GM19452 (cell line): ENCODE measurements at regions not wholly inside any gene's neighbourhood (a gene's known extent, or its start where the extent isn't known, plus 50 kb on each side); places are given as distances from the start of the nearest gene placed in this dataset.

Source experiments
- ATAC-seq: cut with Tn5 transposase; IDR thresholded peaks from one replicate; pipeline ENCODE4 v1.9.1; 2021; ENCODE audit not compliant: unreplicated experiment

DNA sequence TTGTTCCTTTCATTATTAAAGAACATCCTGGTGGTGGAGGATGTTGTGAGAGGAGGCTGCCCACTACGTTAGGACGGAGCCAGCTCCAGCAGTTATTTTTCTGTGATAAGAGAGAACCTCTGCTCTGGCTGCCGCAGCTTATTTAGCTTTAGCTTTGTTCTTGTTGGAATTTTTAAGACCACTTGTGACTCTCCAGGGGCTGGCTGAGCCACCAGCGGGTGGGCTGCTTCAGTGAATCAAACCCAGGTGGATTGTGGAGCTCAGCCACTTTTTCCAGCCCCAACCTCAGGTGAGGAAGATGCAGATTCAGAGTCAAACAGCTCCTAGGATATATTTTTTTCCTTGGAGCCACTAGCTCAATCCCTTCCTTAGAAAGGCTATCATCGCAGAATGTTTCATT, 83.1 kb upstream of the CTTNBP2NL start:
- ATAC-seq: no peak

- ATAC-seq: no peak
These were observed 79.6 kb upstream of the CTTNBP2NL start for GRCh38 chr1:112316254-112316913.

GRCh38 chr1:112317140-112317539, 78.9 kb upstream of the CTTNBP2NL start:
- no peak for ATAC-seq

DNA sequence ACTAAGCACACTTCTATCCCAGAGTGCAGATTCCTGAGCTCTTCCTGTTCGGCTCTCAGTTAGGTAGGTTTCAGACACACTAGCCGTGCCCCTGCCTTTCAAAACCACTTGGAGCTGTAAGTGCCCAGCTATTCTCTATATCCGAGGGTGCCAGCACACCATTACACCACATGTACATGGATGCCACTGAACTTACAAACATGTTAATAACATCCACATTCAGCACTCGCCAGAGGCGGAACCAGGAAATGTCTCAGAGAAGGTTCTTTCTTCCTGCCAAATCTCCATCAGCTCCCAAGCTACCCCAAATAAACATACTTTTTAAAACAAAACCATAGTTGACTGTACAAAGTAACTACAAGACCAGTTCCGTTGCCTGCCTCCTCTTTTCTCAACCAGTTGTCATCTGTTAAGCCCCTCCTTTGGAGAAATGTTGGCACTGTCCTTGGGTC, 78.4 kb upstream of the CTTNBP2NL start:
- no peak for ATAC-seq

DNA sequence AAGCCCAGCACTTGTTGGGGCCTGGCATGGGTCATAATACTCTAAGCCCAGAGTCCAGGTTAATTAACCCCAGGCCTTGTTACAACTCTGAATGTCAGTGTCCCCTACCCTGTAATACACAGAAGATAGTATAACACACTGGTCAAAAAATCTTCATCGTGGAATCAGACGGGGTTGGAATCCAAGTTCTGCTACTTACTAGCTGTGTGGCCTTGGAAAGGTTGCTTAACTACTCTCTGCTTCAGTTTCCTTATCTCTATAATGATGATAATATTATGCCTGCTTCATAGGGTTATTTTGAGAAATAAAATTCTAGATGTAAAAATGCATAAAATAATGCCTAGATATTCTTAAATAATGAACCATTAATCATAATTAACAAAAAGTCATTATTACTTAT, 77.8 kb upstream of the CTTNBP2NL start:
- ATAC-seq: no peak

GRCh38 chr1:112318698-112319370, 77.2 kb upstream of the CTTNBP2NL start:
- ATAC-seq: no peak

DNA sequence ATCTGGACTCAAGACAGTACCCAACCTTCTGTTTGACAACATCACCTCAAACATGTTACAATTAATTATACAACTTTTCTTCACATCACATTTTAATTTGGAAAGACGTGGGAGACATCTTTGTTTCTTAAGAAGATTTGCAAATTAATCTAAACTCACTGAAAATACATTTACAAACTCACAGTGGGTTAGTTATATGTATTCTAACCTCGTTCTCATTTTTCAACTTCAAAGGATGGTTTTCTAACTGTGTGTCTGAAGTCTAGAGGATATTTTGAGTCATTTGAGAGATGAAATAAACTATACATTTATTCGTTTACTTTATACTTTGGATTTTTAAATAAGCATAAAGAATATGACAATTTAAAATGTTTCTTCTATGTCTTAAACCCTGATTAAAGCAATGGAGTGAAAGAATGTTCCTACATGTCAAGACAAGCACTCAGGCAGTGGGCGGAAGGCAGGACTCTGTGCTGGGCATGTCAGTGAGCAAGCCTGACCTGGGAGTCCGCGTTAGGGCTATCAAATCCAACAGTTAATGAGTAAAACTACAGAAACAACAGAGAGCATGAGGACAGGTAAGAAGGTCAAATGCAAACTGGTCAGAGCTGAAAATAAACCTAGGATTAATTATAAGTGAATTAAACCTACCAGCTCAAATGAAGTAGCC, 76.5 kb upstream of the CTTNBP2NL start:
- no peak for ATAC-seq

- no peak for ATAC-seq
These were observed 76.0 kb upstream of the CTTNBP2NL start for GRCh38 chr1:112320058-112320457.

GRCh38 chr1:112322018-112322417, 74.0 kb upstream of the CTTNBP2NL start:
- ATAC-seq: no peak

- no peak for ATAC-seq
These were observed 72.9 kb upstream of the CTTNBP2NL start for GRCh38 chr1:112322983-112323678.

DNA sequence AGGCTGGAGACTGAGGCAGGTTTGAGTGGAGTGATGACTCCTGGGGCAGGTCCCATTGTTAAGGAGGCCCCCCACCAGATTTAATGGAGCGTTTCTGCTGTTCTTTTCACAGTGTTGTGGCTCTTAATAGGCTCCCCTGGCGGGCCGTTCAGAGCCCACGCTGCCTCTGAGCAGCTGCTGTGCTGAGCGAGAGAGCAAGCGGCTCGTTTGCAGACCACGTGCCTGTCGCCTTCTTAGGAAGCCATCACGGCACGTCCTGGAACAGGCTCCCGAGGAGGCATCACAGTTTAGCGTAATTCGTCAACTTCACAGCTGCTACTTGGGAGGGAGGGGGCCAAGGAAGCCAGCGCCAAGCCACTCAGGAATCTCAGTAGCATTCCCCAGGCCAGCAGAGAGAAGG, 70.5 kb upstream of the CTTNBP2NL start:
- no peak for ATAC-seq

DNA sequence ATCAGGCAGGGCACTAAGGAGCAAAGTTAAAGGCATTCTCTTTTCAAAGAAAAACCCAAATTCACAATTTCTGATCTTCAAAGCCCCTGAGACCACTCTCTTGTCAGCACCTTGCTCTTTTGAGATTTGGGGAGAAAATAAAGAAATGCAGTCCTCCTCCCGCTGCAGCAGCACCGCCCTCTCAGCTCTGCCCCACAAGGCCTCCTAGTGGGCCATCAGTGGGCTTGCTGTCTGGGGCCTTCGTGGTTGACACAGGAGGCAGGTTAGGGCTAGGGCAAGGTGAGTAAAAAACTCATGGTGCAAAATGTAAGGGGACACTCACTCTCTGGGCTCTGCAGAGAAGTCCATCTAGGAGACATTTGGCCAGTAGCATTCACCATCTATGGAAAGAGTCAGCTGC, 67.4 kb upstream of the CTTNBP2NL start:
- ATAC-seq: no peak

GRCh38 chr1:112332176-112333150, 63.6 kb upstream of the CTTNBP2NL start:
- no peak for ATAC-seq

DNA sequence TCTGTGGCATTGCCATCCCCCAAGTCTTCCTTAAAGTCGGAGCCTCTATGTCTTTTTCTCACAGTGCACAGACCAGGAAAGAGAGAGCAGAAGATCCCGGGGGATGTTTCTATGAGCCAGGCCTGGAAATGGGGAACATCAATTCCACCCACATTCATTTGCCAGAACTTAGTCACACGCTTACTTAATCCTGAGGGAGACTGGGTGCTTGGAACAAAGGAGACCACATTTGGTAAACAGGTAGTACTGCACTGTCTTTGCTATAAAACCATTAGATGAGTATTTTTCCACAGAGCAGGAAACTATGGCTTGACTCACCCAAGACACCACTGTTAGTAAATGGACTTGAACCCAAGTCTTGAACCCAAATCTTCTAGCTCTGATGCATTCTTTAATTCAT, 60.7 kb upstream of the CTTNBP2NL start:
- ATAC-seq: no peak

DNA sequence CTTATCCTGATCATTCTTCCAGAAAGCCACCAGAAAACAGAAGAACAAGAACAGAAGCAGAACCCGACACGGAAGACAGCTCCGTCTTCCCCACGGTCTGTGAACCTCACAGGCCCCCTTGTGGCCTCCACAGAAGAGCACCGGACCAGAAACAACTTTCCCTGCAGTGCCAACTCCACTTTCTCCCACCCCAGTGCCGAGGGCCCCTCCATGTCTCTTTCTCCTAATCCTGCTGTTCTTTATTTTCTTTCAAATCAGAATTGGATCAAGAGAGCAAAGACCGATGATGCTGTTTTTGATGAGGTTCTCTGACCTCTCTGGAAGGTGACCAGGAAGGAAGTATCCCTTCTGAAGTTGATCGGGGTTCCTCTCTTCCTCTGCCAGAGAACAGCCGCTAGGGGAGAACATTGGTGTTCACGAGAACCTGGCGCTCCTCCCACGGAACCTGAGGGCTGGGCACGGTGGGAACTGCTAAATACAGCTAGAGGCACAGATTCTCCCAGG, 58.9 kb upstream of the CTTNBP2NL start:
- no peak for ATAC-seq

- ATAC-seq: no peak
These were observed 54.0 kb upstream of the CTTNBP2NL start for GRCh38 chr1:112341986-112342385.

DNA sequence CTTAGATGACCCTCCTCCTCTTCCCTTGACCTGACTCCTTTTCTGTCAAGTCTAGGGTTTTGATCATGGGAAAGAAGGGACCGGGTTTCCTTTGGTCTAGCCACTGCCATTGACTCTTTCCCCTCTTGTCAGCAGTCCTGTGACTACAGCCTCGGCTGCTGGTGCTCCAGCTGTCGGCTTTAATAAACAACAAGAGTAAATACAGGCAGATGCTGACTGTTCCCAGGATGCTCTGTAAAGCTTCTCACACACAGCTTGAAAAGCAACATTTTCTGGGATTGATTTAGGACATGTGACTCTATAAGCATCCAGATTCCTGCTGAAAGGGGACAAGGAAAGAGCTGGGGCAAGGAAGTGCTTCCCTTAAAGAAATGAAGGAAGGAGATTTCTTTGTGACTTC, 53.5 kb upstream of the CTTNBP2NL start:
- ATAC-seq: no peak

DNA sequence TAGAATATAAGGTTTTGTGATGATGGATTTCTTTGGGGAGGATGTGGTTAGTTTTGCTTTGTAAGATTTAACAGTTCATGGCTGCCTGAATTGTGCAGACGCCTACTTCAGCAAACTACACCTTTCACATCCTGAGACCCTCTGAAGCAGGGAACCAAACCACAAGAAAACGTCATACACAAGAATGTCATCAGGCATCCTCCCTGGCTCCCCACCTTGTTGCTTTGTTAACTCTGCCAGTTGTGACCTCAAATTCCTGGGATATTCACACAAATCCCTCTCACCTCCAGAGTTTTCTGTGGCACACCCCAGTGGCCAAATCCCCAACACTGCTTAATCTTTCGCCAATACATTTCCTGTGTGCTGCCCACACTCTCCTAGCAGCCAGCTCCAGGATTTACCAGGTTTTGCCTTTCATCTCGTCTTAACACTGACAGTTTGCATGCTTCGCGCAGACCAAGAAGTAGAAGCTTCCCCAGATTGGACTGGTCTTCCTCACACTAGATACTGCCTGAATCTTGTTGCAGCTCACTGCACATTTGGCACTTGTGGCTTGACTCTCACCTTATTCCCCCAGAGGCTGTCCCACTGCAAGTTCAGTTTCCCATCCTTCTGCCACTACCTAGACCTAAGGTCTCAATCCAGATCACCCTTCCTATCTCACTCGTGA, 51.1 kb upstream of the CTTNBP2NL start:
- peak; percentile 76 for ATAC-seq
